NK-92 treated with Interleukin-12 subunit alpha and Interleukin-12 subunit beta, amount 100 ng/mL, for 24 hours (cell line): ENCODE measurements at regions not wholly inside any gene's neighbourhood (a gene's known extent, or its start where the extent isn't known, plus 50 kb on each side); places are given as distances from the start of the nearest gene placed in this dataset.
"Not testable (repeated sequence)": the region's sequence is repeated elsewhere in the genome, so short reads cannot be mapped to it uniquely, and the experiment has no call there.

ENCODE experiments used
- DNase-seq: peaks from one replicate; lab custom pipeline; 2025; lab: John Stamatoyannopoulos, UW

- no peak for DNase-seq
Observed at GRCh38 chr7:49669692-49670260, 103.7 kb upstream of the VWC2 start.

GRCh38 chr7:49670991-49671390 is 102.4 kb upstream of the VWC2 start:
- no peak for DNase-seq

DNA sequence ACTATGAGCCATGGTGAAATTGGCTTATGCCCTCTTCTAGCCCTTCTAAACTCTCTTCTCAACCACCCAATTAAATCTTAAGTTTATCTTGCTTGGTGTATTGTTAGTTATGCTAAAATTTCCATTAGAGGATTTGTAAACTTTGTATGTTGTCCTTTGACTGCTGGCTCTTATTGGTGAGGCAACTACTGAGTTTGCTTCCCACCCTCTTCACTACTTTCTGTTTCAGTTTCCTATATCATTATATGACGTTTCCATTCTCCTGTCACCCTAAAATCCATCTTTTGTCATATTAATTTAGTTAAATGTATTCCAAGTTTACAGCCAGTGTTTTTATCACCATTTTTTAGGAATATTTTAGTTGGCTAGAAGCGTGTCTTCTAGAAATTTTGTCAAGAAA is 80.9 kb upstream of the VWC2 start:
- no peak for DNase-seq

GRCh38 chr7:49695971-49696370 is 77.5 kb upstream of the VWC2 start:
- DNase-seq: no peak

DNA sequence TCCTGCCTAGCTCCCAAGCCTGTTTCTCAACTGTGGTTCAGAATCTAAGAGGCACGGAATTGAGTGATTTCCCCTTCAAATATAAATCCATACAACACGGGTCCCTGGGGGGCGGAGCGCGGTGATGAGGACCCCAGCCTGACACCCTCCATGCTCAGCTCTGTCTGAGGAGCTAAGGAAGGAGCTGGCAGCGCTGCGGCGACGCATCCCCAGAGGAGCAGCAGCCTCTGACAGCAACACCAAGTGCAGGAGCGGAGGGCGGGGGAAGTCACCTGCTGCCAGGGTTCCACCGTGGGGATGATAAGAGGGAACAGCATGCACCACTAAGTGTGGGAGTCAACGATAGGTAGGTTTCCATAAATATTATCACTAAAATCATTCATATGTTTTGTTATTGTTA is 72.6 kb upstream of the VWC2 start:
- DNase-seq: no peak

DNA sequence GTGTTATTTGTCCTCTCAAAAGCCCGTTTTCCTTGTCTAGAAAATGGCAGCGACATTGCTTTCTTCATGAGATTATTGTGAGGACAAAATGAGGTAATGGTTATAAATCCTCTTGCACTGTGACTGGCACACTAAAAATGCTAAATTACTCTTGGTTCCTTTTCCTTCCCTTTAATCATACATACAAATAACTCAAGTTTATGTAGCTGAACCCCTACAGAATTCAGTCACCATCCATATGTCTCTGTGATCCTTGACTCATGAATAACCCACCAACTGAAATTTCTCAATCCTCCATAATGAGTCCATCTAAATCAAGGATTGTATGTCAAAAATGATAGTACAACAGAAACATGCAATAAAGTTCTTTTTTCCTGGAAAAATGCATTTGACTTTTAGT is 71.3 kb upstream of the VWC2 start:
- no peak for DNase-seq

DNA sequence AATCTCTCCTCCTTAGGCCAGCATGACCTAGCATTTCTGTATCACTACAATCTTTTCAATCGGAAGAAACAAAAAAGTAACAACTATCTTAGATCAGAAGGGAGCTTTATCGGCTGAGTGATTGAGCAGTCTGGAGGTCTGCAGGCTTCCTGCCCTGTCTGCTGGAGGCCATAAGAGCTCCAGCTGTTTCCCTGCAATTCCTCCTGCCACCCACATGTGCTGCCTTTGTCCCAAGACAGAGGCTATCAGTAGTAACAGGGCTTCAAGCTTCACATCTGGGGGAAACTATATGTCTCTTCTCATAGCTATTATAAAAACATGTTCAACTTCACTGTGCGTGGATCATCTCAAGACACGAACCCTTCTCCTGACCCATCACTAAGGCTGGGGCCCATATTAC is 70.1 kb upstream of the VWC2 start:
- no peak for DNase-seq

DNA sequence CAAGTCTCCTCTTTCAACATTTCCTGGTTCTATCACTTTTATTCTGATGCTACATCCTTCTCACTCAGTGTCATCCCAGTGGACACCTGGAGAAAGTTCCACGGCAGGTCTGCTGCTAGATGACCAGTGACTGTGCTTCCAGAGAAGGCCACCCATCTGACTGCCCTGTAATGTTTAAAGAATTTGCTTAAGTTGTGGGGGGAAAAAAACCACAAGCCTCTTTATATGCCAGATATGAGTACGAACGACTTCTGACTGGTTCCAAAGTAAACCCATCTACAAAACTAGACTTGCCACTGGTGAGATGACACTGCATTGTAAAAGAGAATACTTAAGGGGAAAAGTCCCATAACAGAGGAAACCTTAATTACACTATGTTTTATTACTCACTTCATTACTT is 69.6 kb upstream of the VWC2 start:
- no peak for DNase-seq

- no peak for DNase-seq
Observed at GRCh38 chr7:49706106-49706505, 67.3 kb upstream of the VWC2 start.

- no peak for DNase-seq
Observed at GRCh38 chr7:49707891-49708290, 65.5 kb upstream of the VWC2 start.

- DNase-seq: no peak
Observed at GRCh38 chr7:49708590-49708989, 64.8 kb upstream of the VWC2 start.

DNA sequence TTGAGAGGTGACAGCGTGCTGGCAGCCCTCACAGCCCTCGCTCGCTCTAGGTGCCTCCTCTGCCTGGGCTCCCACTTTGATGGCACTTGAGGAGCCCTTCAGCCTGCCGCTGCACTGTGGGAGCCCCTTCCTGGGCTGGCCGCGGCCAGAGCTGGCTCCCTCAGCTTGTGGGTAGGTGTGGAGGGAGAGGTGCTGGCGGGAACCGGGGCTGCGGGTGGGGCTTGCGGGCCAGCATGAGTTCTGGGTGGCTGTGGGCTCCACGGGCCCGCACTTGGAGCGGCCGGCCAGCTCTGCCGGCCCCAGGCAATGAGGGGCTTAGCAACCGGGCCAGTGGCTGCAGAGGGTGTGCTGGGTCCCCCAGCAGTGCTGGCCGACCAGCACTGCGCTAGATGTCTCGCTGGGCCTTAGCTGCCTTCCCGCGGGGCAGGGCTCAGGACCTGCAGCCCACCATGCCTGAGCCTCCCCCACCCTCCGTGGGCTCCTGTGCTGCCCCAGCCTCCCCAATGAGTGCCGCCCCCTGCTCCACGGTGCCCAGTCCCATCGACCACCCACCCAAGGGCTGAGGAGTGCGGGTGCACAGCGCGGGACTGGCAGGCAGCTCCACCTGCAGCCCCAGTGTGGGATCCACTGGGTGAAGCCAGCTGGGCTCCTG is 62.2 kb upstream of the VWC2 start:
- not testable (repeated sequence) for DNase-seq

DNA sequence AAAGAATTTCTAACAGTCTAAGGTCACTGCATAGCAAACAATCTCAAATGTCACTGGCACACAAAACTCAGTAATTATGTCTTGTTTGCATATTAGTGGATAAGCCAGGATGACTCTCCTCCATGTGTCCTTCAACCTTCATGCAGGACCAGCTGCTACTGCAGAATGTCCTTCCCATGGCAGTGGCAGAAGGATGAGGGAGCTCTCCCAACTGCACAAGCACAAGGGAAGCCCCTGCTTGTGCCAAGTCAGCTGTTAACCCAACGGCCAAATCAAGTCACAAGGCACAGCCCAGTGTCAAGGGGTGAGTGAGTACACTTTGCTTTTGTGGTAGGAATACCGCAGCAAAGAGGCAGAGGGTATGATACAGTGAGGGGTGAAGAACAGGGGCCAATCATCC is 59.3 kb upstream of the VWC2 start:
- DNase-seq: no peak

GRCh38 chr7:49715486-49715885 is 58.0 kb upstream of the VWC2 start:
- no peak for DNase-seq

GRCh38 chr7:49717547-49717946 is 55.9 kb upstream of the VWC2 start:
- no peak for DNase-seq

- no peak for DNase-seq
Observed at GRCh38 chr7:49718760-49719159, 54.7 kb upstream of the VWC2 start.

GRCh38 chr7:49721441-49721840 is 52.0 kb upstream of the VWC2 start:
- no peak for DNase-seq
